ENCODE measurements at regions not wholly inside any gene's neighbourhood (a gene's known extent, or its start where the extent isn't known, plus 50 kb on each side); places are given as distances from the start of the nearest gene placed in this dataset.

DNA sequence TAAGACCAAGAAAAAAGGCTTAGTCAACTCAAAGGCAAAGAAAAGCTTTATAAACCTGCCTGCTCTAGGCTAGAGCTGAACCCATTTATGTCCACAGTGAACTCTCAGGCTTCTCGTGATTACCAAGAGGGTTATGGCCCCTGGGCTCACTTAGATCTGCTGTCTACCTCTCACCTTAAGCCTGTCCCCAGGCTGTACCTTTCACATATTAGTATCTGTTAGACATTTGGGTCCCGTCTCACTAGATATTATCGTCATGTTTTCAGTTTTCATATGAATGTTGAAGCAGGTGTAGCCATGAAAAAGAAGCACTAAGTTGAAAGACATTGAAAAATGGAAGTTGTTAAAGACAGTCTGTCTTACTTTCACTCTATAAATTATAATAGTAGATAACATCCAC is 75.2 kb upstream of the COX7C start:
- TF ChIP-seq CTCF (IDR thresholded peaks at IDR 0.05) = no peak
- no peak for TF ChIP-seq POLR2A (IDR thresholded peaks at IDR 0.05)
